PC-3 (cell line): ENCODE measurements at regions not wholly inside any gene's neighbourhood (a gene's known extent, or its start where the extent isn't known, plus 50 kb on each side); places are given as distances from the start of the nearest gene placed in this dataset.

ENCODE experiments used
- ATAC-seq: fragments of 200-7000 bp; cut with Tn5 transposase; 2 replicates; pipeline ENCODE4 v1.9.1; 2020; ENCODE audit warnings: mild to moderate bottlenecking, moderate library complexity
- BruUV-seq: library from RNA; stranded (reverse); fragments of 400-500 nt; replicated peaks from 2 replicates; lab custom pipeline; 2021; lab: Mats Ljungman, UMichigan
- CTCF ChIA-PET: fragments of 300-600 bp; sonication (Branson Sonifier 250); formaldehyde crosslinking; loops from one replicate; lab custom pipeline; 2022; ENCODE audit warnings: antibody characterized with exemption; lab: Charles Lee
- POLR2A ChIA-PET: fragments of 300-600 bp; sonication (Branson Sonifier 250); formaldehyde crosslinking; loops from one replicate; lab custom pipeline; 2022; ENCODE audit warnings: antibody characterized with exemption; ENCODE audit not compliant: unreplicated experiment; lab: Charles Lee
- DNase-seq: peaks from one replicate; pipeline ENCODE4 v3.0.0-alpha.2; 2015
- H2AFZ ChIP-seq: fragments of 300-600 bp; sonication (generic); 2 replicates; pipeline ENCODE4 v1.6.0; 2016; ENCODE audit warnings: antibody characterized with exemption, low read length
- H3F3A ChIP-seq: fragments of 300-600 bp; sonication (generic); one replicate; pipeline ENCODE4 v1.6.0; 2017; ENCODE audit warnings: antibody characterized with exemption, low read length, control low read depth, mild to moderate bottlenecking; ENCODE audit not compliant: unreplicated experiment
- H3K27ac ChIP-seq: fragments of 300-600 bp; sonication (generic); 2 replicates; pipeline ENCODE4 v1.5.1; 2016; ENCODE audit warnings: mild to moderate bottlenecking, low read length
- H3K27me3 ChIP-seq: fragments of 300-600 bp; sonication (generic); 2 replicates; pipeline ENCODE4 v1.6.1; 2016; ENCODE audit warnings: low read length, mixed read lengths
- H3K36me3 ChIP-seq: fragments of 300-600 bp; sonication (generic); 2 replicates; pipeline ENCODE4 v1.6.1; 2016; ENCODE audit warnings: low read depth, mixed run types, low read length, mixed read lengths
- H3K4me1 ChIP-seq: fragments of 300-600 bp; sonication (generic); 2 replicates; pipeline ENCODE4 v1.5.1; 2016; ENCODE audit warnings: low read length; ENCODE audit not compliant: insufficient read depth
- H3K4me2 ChIP-seq: fragments of 300-600 bp; sonication (generic); 2 replicates; pipeline ENCODE4 v1.6.0; 2016; ENCODE audit warnings: low read length
- H3K4me3 ChIP-seq: fragments of 300-600 bp; sonication (generic); 2 replicates; pipeline ENCODE4 v1.5.1; 2016; ENCODE audit warnings: mild to moderate bottlenecking, low read length, mixed read lengths
- H3K79me2 ChIP-seq: fragments of 300-600 bp; sonication (generic); 2 replicates; pipeline ENCODE4 v1.6.1; 2017; ENCODE audit warnings: low read length, mixed read lengths
- H3K9ac ChIP-seq: fragments of 300-600 bp; sonication (generic); 2 replicates; pipeline ENCODE4 v1.6.0; 2016; ENCODE audit warnings: mild to moderate bottlenecking, low read length
- H3K9me2 ChIP-seq: fragments of 300-600 bp; sonication (generic); replicated peaks from 2 replicates; pipeline ENCODE4 v1.6.1; 2016; ENCODE audit warnings: mixed run types, low read length, mixed read lengths
- H3K9me3 ChIP-seq: fragments of 300-600 bp; sonication (generic); 2 replicates; pipeline ENCODE4 v1.6.1; 2016; ENCODE audit warnings: low read length, mixed read lengths
- H4K20me1 ChIP-seq: fragments of 300-600 bp; sonication (generic); 2 replicates; pipeline ENCODE4 v1.6.1; 2016; ENCODE audit warnings: low read length, mixed read lengths
- EZH2 ChIP-seq: fragments of 300-600 bp; sonication (generic); IDR thresholded peaks from one replicate; pipeline ENCODE4 v1.6.1; 2017; ENCODE audit warnings: antibody characterized with exemption, mild to moderate bottlenecking, low read length; ENCODE audit not compliant: unreplicated experiment
- EZH2phosphoT487 ChIP-seq: fragments of 300-600 bp; sonication (generic); IDR thresholded peaks from 2 replicates; pipeline ENCODE4 v1.6.1; 2018; ENCODE audit warnings: mild to moderate bottlenecking, antibody characterized with exemption, low read length, borderline replicate concordance
- intact Hi-C: fragments of 100-400 bp; cut with micrococcal nuclease; formaldehyde crosslinking; loops from 2 replicates; pipeline ENCODE4 v1.9.0; 2023
- TF ChIP-seq, protein P1 (sequence below): fragments of 300-600 bp; sonication (generic); conservative IDR thresholded peaks from 2 replicates; pipeline ENCODE4 v1.5.1; 2017; ENCODE audit warnings: antibody characterized with exemption, low read depth, mild to moderate bottlenecking, low read length

DNA sequence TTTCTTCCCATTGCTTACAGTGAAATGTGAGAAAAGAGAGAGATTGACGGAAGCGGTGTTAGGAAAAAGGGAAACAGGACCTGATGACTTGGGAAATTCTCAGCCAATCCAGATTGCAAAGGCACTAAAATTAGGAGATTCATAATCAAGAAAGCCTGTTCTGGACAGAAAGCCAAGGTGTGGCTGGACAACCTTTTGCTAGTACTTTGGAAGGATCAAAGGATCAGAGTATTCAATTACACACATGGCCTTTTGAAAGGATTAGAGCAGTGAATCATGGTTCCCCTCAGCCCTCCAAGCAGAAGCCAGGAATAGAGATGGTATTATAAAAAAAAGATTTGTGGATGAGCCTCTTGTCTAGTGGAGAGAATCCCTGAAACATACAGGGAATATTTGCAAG, 669.8 kb upstream of the ADAMTS5 start:
- intact Hi-C loops = no loop called here
- no peak for DNase-seq
- POLR2A ChIA-PET = no interaction called here

DNA sequence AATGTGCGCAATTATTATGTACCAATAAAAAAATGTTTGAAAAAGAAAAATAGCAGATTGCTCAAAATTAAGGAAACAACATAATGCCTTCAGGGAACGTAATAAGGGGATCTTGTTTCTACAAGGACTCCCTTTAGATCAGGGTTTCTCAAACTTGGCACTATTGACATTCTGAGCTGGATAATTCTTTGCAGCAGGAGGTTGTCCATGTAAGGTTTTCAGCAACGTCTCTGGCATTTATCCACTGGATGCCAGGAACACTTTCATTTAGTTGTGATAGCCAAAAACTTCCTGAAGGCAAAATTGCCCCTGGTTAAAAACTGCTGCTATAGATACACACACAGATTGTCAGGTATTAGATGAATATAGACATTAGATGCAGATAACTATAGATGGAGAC, 666.7 kb upstream of the ADAMTS5 start:
- CTCF ChIA-PET = no interaction called here
- Histone ChIP-seq H4K20me1 (no peaks in the 10 kb centered on the region), H3K36me3 (no peaks in the 10 kb centered on the region), H3K4me3 (no peak overlapping the region), H3K27me3 (no peaks in the 10 kb centered on the region), H2AFZ (no peak overlapping the region), H3F3A (no peaks in the 10 kb centered on the region), H3K27ac (no peak overlapping the region), H3K4me1 (no peaks in the 10 kb centered on the region), H3K9me3 (no peaks in the 10 kb centered on the region), H3K79me2 (no peaks in the 10 kb centered on the region), H3K9ac (no peak overlapping the region), H3K9me2 (no peaks in the 10 kb centered on the region), H3K4me2 (no peak overlapping the region)
- TF ChIP-seq, protein P1, sequence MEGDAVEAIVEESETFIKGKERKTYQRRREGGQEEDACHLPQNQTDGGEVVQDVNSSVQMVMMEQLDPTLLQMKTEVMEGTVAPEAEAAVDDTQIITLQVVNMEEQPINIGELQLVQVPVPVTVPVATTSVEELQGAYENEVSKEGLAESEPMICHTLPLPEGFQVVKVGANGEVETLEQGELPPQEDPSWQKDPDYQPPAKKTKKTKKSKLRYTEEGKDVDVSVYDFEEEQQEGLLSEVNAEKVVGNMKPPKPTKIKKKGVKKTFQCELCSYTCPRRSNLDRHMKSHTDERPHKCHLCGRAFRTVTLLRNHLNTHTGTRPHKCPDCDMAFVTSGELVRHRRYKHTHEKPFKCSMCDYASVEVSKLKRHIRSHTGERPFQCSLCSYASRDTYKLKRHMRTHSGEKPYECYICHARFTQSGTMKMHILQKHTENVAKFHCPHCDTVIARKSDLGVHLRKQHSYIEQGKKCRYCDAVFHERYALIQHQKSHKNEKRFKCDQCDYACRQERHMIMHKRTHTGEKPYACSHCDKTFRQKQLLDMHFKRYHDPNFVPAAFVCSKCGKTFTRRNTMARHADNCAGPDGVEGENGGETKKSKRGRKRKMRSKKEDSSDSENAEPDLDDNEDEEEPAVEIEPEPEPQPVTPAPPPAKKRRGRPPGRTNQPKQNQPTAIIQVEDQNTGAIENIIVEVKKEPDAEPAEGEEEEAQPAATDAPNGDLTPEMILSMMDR = no peak
- TF ChIP-seq EZH2phosphoT487 (no peak), EZH2 (no peak)
- intact Hi-C loops = no loop called here
- POLR2A ChIA-PET = no interaction called here
- ATAC-seq (no peak), DNase-seq (no peak)
- BruUV-seq = no TSS peak

More for the DNA sequence above, 669.8 kb upstream of the ADAMTS5 start:
- no peak for TF ChIP-seq EZH2
- no peak for TF ChIP-seq EZH2phosphoT487
- H4K20me1 ChIP-seq = no peaks in the 10 kb centered on the region
- no peak overlapping the region for H2AFZ ChIP-seq
- no peaks in the 10 kb centered on the region for H3K9me3 ChIP-seq
- CTCF ChIA-PET = no interaction called here
- no peaks in the 10 kb centered on the region for H3K79me2 ChIP-seq
- H3K4me1 ChIP-seq = no peaks in the 10 kb centered on the region
- no TSS peak for BruUV-seq
- no peaks in the 10 kb centered on the region for H3K36me3 ChIP-seq
- no peak overlapping the region for H3K4me2 ChIP-seq
- no peaks in the 10 kb centered on the region for H3K27me3 ChIP-seq
- no peak overlapping the region for H3K9ac ChIP-seq
- no peaks in the 10 kb centered on the region for H3F3A ChIP-seq
- H3K9me2 ChIP-seq = no peaks in the 10 kb centered on the region
- no peak for ATAC-seq
- H3K27ac ChIP-seq = no peak overlapping the region
- H3K4me3 ChIP-seq = no peak overlapping the region

DNA sequence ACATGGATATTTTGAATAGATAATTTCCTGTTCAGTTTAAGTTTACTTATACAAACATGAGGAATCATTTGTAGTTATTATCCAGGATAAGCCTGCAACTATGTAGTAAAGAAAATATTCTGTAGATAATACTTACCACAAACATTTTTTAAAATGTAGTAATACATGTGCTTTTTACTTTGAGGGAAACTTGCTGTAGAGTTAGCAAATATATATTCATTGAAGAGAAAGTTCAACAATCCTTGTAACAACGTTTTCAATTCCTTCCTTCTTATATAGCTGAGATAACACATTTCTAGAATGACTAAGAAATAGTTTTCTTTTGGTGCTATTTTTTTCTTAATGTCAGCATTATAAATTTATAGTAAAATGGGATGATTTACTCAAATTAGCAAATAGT, 664.6 kb upstream of the ADAMTS5 start:
- H2AFZ ChIP-seq = no peak overlapping the region
- no peak for ATAC-seq
- H3K9ac ChIP-seq = no peak overlapping the region
- DNase-seq = no peak
- H3K27me3 ChIP-seq = no peaks in the 10 kb centered on the region
- intact Hi-C loops = no loop called here
- no peaks in the 10 kb centered on the region for H3K4me1 ChIP-seq
- no peaks in the 10 kb centered on the region for H3K9me3 ChIP-seq
- no peaks in the 10 kb centered on the region for H3K36me3 ChIP-seq
- ChIA-PET POLR2A (no interaction called here), CTCF (no interaction called here)
- no peaks in the 10 kb centered on the region for H4K20me1 ChIP-seq
- H3K27ac ChIP-seq = no peak overlapping the region
- H3K4me2 ChIP-seq = no peak overlapping the region
- no peak for TF ChIP-seq EZH2phosphoT487
- no peak for TF ChIP-seq EZH2
- TF ChIP-seq, protein P1 = no peak
- no peaks in the 10 kb centered on the region for H3K9me2 ChIP-seq
- no peaks in the 10 kb centered on the region for H3K79me2 ChIP-seq
- no TSS peak for BruUV-seq
- no peaks in the 10 kb centered on the region for H3F3A ChIP-seq
- H3K4me3 ChIP-seq = no peak overlapping the region
